ENCODE measurements at regions not wholly inside any gene's neighbourhood (a gene's known extent, or its start where the extent isn't known, plus 50 kb on each side); places are given as distances from the start of the nearest gene placed in this dataset.

- TF ChIP-seq, protein P1, sequence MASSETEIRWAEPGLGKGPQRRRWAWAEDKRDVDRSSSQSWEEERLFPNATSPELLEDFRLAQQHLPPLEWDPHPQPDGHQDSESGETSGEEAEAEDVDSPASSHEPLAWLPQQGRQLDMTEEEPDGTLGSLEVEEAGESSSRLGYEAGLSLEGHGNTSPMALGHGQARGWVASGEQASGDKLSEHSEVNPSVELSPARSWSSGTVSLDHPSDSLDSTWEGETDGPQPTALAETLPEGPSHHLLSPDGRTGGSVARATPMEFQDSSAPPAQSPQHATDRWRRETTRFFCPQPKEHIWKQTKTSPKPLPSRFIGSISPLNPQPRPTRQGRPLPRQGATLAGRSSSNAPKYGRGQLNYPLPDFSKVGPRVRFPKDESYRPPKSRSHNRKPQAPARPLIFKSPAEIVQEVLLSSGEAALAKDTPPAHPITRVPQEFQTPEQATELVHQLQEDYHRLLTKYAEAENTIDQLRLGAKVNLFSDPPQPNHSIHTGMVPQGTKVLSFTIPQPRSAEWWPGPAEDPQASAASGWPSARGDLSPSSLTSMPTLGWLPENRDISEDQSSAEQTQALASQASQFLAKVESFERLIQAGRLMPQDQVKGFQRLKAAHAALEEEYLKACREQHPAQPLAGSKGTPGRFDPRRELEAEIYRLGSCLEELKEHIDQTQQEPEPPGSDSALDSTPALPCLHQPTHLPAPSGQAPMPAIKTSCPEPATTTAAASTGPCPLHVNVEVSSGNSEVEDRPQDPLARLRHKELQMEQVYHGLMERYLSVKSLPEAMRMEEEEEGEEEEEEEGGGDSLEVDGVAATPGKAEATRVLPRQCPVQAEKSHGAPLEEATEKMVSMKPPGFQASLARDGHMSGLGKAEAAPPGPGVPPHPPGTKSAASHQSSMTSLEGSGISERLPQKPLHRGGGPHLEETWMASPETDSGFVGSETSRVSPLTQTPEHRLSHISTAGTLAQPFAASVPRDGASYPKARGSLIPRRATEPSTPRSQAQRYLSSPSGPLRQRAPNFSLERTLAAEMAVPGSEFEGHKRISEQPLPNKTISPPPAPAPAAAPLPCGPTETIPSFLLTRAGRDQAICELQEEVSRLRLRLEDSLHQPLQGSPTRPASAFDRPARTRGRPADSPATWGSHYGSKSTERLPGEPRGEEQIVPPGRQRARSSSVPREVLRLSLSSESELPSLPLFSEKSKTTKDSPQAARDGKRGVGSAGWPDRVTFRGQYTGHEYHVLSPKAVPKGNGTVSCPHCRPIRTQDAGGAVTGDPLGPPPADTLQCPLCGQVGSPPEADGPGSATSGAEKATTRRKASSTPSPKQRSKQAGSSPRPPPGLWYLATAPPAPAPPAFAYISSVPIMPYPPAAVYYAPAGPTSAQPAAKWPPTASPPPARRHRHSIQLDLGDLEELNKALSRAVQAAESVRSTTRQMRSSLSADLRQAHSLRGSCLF (CRISPR knock-in tag; IDR thresholded peaks at IDR 0.05; ENCODE audit: borderline replicate concordance): no peak
- TF ChIP-seq NFE2 (CRISPR knock-in tag; IDR thresholded peaks at IDR 0.05): no peak
Measured at GRCh38 chr15:34664418-34664817, 81.0 kb upstream of the GOLGA8B start (continued).

DNA sequence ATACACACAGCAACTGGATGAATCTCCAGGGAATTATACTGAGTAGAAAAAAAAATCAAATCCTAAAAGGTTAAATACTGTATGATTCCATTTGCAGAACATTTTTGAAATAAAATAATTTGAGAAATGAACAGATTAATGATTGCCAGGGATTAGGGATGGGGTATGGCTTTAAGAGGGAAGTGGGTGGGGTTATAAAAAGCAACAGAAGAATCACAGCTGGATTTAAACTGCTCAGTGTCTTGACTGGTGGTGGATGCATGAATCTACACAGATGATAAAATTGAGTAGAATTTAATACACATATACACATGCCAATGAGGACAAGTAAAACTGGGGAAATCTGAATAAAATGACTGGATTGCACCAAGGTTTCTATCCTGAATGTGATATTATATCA lies 79.7 kb upstream of the GOLGA8B start:
- CTCF ChIA-PET (ENCODE audit: low intra/inter-chr PET ratio, low total read pairs): no interaction called here
- no peak overlapping the region for H2AFZ ChIP-seq (ENCODE audit: low read length)
- H3K9me3 ChIP-seq (ENCODE audit: low read length): no peaks in the 10 kb centered on the region
- no peaks in the 10 kb centered on the region for H3K79me2 ChIP-seq (ENCODE audit: insufficient read depth, low read length)
- no peak for FAIRE-seq
- in situ Hi-C loops (cut with HindIII; ENCODE audit: extremely low pct_ligation_motif_present, low pct_unique_long_range_greater_than_20kb): no loop called here
- no TSS peak for BruUV-seq (replicated peaks)
- H3K4me3 ChIP-seq (replicated peaks in 1 of 3; ENCODE audit: insufficient read depth in 1 of 3, low read depth in 2 of 3, low read length in 3 of 3): no peak overlapping the region
- no peak for ATAC-seq
- no peak overlapping the region for H3K27ac ChIP-seq (ENCODE audit: extremely low read length, insufficient read depth, low read length)
- H3K4me2 ChIP-seq (ENCODE audit: low read depth, low read length): no peak overlapping the region
- no peaks in the 10 kb centered on the region for H4K20me1 ChIP-seq (ENCODE audit: insufficient read depth, low read length)
- no peaks in the 10 kb centered on the region for H3K4me1 ChIP-seq (ENCODE audit: insufficient read depth, low read length)
- intact Hi-C loops (cut with micrococcal nuclease; ENCODE audit: unreplicated experiment): no loop called here
- no peak for DNase-seq (ENCODE audit: low spot score)
- no peak overlapping the region for H3K9ac ChIP-seq (ENCODE audit: insufficient read depth, low read depth, low read length)
- POLR2A ChIA-PET: no interaction called here
- peaks cover 0 to 7% of the 10 kb centered on the region in 2 experiments; a peak in 2 of 5 replicates for H3K27me3 ChIP-seq (ENCODE audit: control insufficient read depth in 1 of 2, insufficient read depth in 2 of 2, low read length in 2 of 2)
- no peaks in the 10 kb centered on the region for H3K36me3 ChIP-seq (replicated peaks in 1 of 2; ENCODE audit: control insufficient read depth in 1 of 2, insufficient read depth in 2 of 2, low read length in 2 of 2)
- TF ChIP-seq ZNF672 (CRISPR knock-in tag; IDR thresholded peaks at IDR 0.05): no peak
- no peak for TF ChIP-seq ZNF883 (CRISPR knock-in tag; IDR thresholded peaks at IDR 0.05; ENCODE audit: not compliant biosample characterization)
- TF ChIP-seq TCF12 (IDR thresholded peaks at IDR 0.05): no peak
- no peak for TF ChIP-seq TCF12 (CRISPR knock-in tag; IDR thresholded peaks at IDR 0.05)
- TF ChIP-seq ZNF720 (CRISPR knock-in tag; IDR thresholded peaks at IDR 0.05): no peak
- TF ChIP-seq NCOA1 (CRISPR knock-in tag; IDR thresholded peaks at IDR 0.05): no peak
- no peak for TF ChIP-seq RAD51 (IDR thresholded peaks at IDR 0.05; ENCODE audit: borderline replicate concordance)
- no peak for TF ChIP-seq NFRKB (IDR thresholded peaks at IDR 0.05)
- TF ChIP-seq ZNF747 (CRISPR knock-in tag; IDR thresholded peaks at IDR 0.05; ENCODE audit: borderline replicate concordance): no peak
- no peak for TF ChIP-seq ZNF296 (CRISPR knock-in tag; conservative IDR thresholded peaks at IDR 0.05)
- no peak for TF ChIP-seq ZNF44 (CRISPR knock-in tag; IDR thresholded peaks at IDR 0.05)
- no peak for TF ChIP-seq HOXA5 (CRISPR knock-in tag; IDR thresholded peaks at IDR 0.05)
- TF ChIP-seq, protein P2, sequence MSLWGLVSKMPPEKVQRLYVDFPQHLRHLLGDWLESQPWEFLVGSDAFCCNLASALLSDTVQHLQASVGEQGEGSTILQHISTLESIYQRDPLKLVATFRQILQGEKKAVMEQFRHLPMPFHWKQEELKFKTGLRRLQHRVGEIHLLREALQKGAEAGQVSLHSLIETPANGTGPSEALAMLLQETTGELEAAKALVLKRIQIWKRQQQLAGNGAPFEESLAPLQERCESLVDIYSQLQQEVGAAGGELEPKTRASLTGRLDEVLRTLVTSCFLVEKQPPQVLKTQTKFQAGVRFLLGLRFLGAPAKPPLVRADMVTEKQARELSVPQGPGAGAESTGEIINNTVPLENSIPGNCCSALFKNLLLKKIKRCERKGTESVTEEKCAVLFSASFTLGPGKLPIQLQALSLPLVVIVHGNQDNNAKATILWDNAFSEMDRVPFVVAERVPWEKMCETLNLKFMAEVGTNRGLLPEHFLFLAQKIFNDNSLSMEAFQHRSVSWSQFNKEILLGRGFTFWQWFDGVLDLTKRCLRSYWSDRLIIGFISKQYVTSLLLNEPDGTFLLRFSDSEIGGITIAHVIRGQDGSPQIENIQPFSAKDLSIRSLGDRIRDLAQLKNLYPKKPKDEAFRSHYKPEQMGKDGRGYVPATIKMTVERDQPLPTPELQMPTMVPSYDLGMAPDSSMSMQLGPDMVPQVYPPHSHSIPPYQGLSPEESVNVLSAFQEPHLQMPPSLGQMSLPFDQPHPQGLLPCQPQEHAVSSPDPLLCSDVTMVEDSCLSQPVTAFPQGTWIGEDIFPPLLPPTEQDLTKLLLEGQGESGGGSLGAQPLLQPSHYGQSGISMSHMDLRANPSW (CRISPR knock-in tag; IDR thresholded peaks at IDR 0.05; ENCODE audit: borderline replicate concordance): no peak
- TF ChIP-seq EP300 (IDR thresholded peaks at IDR 0.05; ENCODE audit: low read depth in 2 of 2, low read length in 2 of 2): no peak
- TF ChIP-seq EP300 (CRISPR knock-in tag; IDR thresholded peaks at IDR 0.05; ENCODE audit: borderline replicate concordance): no peak
- no peak for TF ChIP-seq ZNF451 (CRISPR knock-in tag; IDR thresholded peaks at IDR 0.05)
